HG03280 (cell line): ENCODE measurements at regions not wholly inside any gene's neighbourhood (a gene's known extent, or its start where the extent isn't known, plus 50 kb on each side); places are given as distances from the start of the nearest gene placed in this dataset.
A peak's percentile ranks its signal among the peaks of the same experiment; 100 is the strongest.
"Not testable (repeated sequence)": the region's sequence is repeated elsewhere in the genome, so short reads cannot be mapped to it uniquely, and the experiment has no call there.

Experiments used
- ATAC-seq: cut with Tn5 transposase; IDR thresholded peaks from one replicate; pipeline ENCODE4 v1.9.1; 2021; ENCODE audit warnings: mild to moderate bottlenecking, moderate library complexity; ENCODE audit not compliant: unreplicated experiment

- no peak for ATAC-seq
These were observed 55.3 kb upstream of the SLCO6A1 start for GRCh38 chr5:102554082-102554481.

- ATAC-seq = no peak
These were observed 55.9 kb upstream of the SLCO6A1 start for GRCh38 chr5:102554728-102555127.

- ATAC-seq = peak; percentile 74
These were observed 63.3 kb upstream of the SLCO6A1 start for GRCh38 chr5:102561894-102562760.

GRCh38 chr5:102570747-102571146, 71.9 kb upstream of the SLCO6A1 start:
- ATAC-seq = no peak

- no peak for ATAC-seq
These were observed 79.6 kb upstream of the SLCO6A1 start for GRCh38 chr5:102578362-102578761.

GRCh38 chr5:102579379-102579778, 80.6 kb upstream of the SLCO6A1 start:
- ATAC-seq = no peak

GRCh38 chr5:102581011-102581410, 82.2 kb upstream of the SLCO6A1 start:
- no peak for ATAC-seq

GRCh38 chr5:102582696-102583095, 83.9 kb upstream of the SLCO6A1 start:
- ATAC-seq = no peak

GRCh38 chr5:102583276-102584124, 84.7 kb upstream of the SLCO6A1 start:
- ATAC-seq = no peak

- ATAC-seq = no peak
These were observed 90.9 kb upstream of the SLCO6A1 start for GRCh38 chr5:102589661-102590060.

GRCh38 chr5:102590467-102590866, 91.7 kb upstream of the SLCO6A1 start:
- no peak for ATAC-seq

- ATAC-seq = peak; percentile 86
These were observed 92.8 kb upstream of the SLCO6A1 start for GRCh38 chr5:102591650-102592049.

- ATAC-seq = not testable (repeated sequence)
These were observed 93.8 kb upstream of the SLCO6A1 start for GRCh38 chr5:102592586-102592985.

- ATAC-seq = no peak
These were observed 95.4 kb upstream of the SLCO6A1 start for GRCh38 chr5:102594192-102594591.

- ATAC-seq = no peak
These were observed 96.5 kb upstream of the SLCO6A1 start for GRCh38 chr5:102595332-102595731.

GRCh38 chr5:102596113-102596512, 97.3 kb upstream of the SLCO6A1 start:
- ATAC-seq = peak; percentile 61

GRCh38 chr5:102596951-102597350, 98.2 kb upstream of the SLCO6A1 start:
- no peak for ATAC-seq

- no peak for ATAC-seq
These were observed 100.5 kb upstream of the SLCO6A1 start for GRCh38 chr5:102599289-102599688.

- no peak for ATAC-seq
These were observed 102.2 kb upstream of the SLCO6A1 start for GRCh38 chr5:102600964-102601363.

GRCh38 chr5:102603670-102604069, 104.9 kb upstream of the SLCO6A1 start:
- no peak for ATAC-seq

- ATAC-seq = no peak
These were observed 109.6 kb upstream of the SLCO6A1 start for GRCh38 chr5:102608414-102608813.

GRCh38 chr5:102611312-102611711, 112.5 kb upstream of the SLCO6A1 start:
- ATAC-seq = no peak
